RWPE1 (cell line): ENCODE measurements at regions not wholly inside any gene's neighbourhood (a gene's known extent, or its start where the extent isn't known, plus 50 kb on each side); places are given as distances from the start of the nearest gene placed in this dataset.
A peak's percentile ranks its signal among the peaks of the same experiment; 100 is the strongest.

Source experiments
- CTCF ChIA-PET: fragments of 350-600 bp; sonication (Branson Sonifier 250); formaldehyde crosslinking; extraction: SDS; loops from one replicate; lab custom pipeline; 2021; lab: Yijun Ruan, JAX
- POLR2A ChIA-PET: fragments of 400-600 bp; formaldehyde crosslinking; extraction: SDS; loops from one replicate; lab custom pipeline; 2020; ENCODE audit warnings: antibody characterized with exemption; ENCODE audit not compliant: low non-redundant PET; lab: Yijun Ruan, JAX
- DNase-seq: peaks from one replicate; pipeline ENCODE4 v3.0.0; 2012; ENCODE audit warnings: low spot score
- H3K27ac ChIP-seq: fragments of 450-650 bp; 2 replicates; pipeline ENCODE4 v1.5.1; 2017
- CTCF ChIP-seq: fragments of 450-650 bp; conservative IDR thresholded peaks from 2 replicates; pipeline ENCODE4 v1.5.1; 2017; ENCODE audit warnings: low read depth, mild to moderate bottlenecking

GRCh38 chr2:150572961-150573395 lies 85.5 kb upstream of the RND3 start:
- POLR2A ChIA-PET, result no interaction called here
- no peak overlapping the region for H3K27ac ChIP-seq
- no peak for TF ChIP-seq CTCF
- DNase-seq, result peak; percentile 57
- CTCF ChIA-PET, result interaction anchor here (0.6 to 0.8 kb wide), 2 partner anchors 47 to 107 kb away, joined by 3 to 4 read pairs; no protein-coding TSS in a partner anchor

GRCh38 chr2:150572194-150572766 lies 84.8 kb upstream of the RND3 start:
- CTCF ChIA-PET, result interaction anchor here (1.0 kb wide), 1 partner anchor 467 kb away, joined by 3 read pairs; no protein-coding TSS in a partner anchor
- no peak for DNase-seq
- TF ChIP-seq CTCF, result no peak
- POLR2A ChIA-PET, result no interaction called here
- H3K27ac ChIP-seq, result no peak overlapping the region

GRCh38 chr2:150571121-150571520 lies 83.7 kb upstream of the RND3 start:
- no peak overlapping the region for H3K27ac ChIP-seq
- no peak for DNase-seq
- TF ChIP-seq CTCF, result no peak
- POLR2A ChIA-PET, result no interaction called here
- CTCF ChIA-PET, result no interaction called here

- CTCF ChIA-PET, result no interaction called here
- TF ChIP-seq CTCF, result no peak
These were observed 83.2 kb upstream of the RND3 start for GRCh38 chr2:150570712-150571111.

GRCh38 chr2:150569761-150570160 lies 82.3 kb upstream of the RND3 start:
- H3K27ac ChIP-seq, result no peak overlapping the region
- no peak for TF ChIP-seq CTCF
- DNase-seq, result no peak
- POLR2A ChIA-PET, result no interaction called here
- CTCF ChIA-PET, result no interaction called here

More at GRCh38 chr2:150570712-150571111, 83.2 kb upstream of the RND3 start:
- H3K27ac ChIP-seq, result no peak overlapping the region
- DNase-seq, result peak; percentile 76
- POLR2A ChIA-PET, result no interaction called here

- DNase-seq, result no peak
- no peak overlapping the region for H3K27ac ChIP-seq
- ChIA-PET POLR2A (no interaction called here), CTCF (no interaction called here)
- no peak for TF ChIP-seq CTCF
These were observed 80.4 kb upstream of the RND3 start for GRCh38 chr2:150567771-150568301.
